ENCODE measurements at regions not wholly inside any gene's neighbourhood (a gene's known extent, or its start where the extent isn't known, plus 50 kb on each side); places are given as distances from the start of the nearest gene placed in this dataset.
"Not testable (repeated sequence)": the region's sequence is repeated elsewhere in the genome, so short reads cannot be mapped to it uniquely, and the experiment has no call there.

GRCh38 chr11:134944131-134944530 is 532.1 kb upstream of the B3GAT1 start:
- no peak for DNase-seq (ENCODE audit: low read depth)

- DNase-seq (ENCODE audit: low read depth): no peak
Observed at GRCh38 chr11:134943544-134943943, 531.5 kb upstream of the B3GAT1 start.

DNA sequence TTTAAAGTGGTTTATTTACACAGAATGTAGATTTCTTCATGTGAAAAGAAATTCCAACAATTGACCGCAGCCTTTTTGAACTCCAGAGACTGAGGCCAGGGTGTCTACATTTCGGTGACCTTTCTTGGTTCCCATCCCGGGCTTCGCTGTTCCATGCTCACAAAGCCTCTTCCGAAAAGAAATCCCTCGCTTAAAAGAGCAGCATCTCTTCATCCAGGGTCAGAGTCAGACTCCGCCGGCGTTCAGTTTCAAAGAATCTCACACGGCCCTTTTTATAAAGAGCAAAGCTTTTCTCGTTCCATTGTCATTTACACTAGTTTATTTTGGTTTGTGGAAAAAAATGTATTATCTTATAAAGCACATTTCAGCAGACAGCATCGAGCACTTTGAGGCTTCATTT is 530.6 kb upstream of the B3GAT1 start:
- DNase-seq (ENCODE audit: low read depth): no peak

GRCh38 chr11:134941936-134942600 is 530.0 kb upstream of the B3GAT1 start:
- not testable (repeated sequence) for DNase-seq (ENCODE audit: low read depth)

DNA sequence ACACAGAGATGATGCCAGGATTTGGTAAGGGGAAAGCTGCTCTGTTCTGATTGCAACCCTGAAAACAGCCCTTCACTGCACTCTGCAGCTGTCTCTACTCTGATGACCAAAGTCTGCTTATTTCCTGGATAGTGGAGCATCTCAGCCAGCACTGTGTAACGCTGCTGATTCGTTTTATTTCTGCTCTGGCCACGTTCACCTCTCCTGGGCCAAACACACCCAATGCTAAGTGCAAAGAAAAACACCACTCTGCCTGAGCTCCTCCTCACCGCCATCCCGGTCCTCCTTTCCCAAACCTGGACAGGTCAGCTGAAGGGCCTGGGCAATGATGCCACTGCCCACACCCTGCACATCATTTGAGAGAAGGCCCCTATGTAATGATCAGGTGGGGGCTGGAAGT is 529.3 kb upstream of the B3GAT1 start:
- DNase-seq (ENCODE audit: low read depth): no peak

DNA sequence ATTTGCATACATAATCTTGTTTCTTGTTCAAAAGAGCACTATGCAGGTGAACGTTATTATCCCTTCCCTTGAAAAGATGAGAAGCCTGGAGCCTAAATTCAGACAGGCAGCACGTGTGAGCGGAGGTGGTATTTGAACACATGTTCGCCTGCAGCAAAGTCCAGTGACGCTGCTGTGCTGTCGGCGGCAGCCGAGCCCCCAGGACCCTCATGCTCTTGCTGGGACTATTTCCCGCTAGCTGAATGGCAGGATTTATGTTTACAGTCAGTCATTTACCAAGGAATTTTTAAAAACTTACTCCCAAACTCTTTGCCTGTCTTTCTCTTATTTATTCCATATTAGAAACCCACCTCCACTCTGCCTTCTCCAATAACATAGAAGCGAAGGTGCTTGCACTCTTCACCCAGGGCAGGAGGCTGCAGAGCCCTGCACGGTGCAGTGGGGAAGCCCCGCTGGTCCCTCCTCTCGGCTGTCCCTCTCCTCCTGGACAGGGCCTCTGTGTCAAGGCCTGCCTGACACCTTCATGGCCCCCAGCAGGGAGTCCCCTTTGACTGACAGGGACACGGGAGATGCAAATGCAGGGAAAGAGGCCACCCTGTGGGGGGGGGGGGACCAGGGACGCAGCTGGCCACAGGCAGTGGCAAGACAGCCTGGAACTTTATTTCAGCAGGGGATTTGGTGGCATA is 528.5 kb upstream of the B3GAT1 start:
- no peak for DNase-seq (ENCODE audit: low read depth)

DNA sequence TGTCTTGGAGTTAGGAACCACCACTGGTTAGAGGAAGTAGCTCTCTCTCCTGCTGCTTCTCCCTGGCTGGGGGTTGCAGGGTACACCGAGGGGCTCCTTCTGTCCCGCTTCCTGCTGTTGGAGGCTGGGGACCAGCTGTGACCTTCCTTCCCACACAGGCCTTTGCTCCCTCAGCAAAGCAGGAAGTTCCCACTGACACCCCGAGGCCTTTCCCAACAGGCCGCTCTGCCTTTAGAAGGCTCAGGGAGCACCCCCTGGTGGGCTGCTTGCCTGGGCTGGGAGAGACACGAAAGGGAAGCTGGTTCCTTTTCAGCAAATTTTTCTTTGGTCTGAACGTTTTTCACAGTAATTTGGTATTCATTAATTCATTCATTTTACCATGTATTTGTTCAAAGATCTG is 527.9 kb upstream of the B3GAT1 start:
- no peak for DNase-seq (ENCODE audit: low read depth)

DNA sequence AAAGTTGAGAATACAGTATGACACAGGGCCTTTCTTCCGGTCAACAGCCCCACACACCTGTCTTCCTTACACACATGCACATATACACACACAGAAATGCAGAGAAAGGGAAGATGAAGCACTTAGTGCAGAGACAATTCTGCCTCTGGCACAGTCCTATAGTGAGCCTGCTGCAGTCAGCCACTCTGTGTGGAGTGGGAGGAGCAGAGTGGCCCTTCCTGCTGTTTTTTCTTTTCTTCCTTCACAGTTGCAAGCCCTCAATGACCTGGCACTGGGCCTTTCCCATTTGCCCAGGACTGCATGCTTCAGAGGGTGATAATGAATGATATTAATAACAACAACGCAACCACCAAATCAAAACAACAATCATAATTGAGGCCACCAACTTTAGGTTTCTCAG is 527.0 kb upstream of the B3GAT1 start:
- no peak for DNase-seq (ENCODE audit: low read depth)

- DNase-seq (ENCODE audit: low read depth): no peak
Observed at GRCh38 chr11:134938212-134938611, 526.2 kb upstream of the B3GAT1 start.

- DNase-seq (ENCODE audit: low read depth): not testable (repeated sequence)
Observed at GRCh38 chr11:134937193-134937592, 525.2 kb upstream of the B3GAT1 start.

DNA sequence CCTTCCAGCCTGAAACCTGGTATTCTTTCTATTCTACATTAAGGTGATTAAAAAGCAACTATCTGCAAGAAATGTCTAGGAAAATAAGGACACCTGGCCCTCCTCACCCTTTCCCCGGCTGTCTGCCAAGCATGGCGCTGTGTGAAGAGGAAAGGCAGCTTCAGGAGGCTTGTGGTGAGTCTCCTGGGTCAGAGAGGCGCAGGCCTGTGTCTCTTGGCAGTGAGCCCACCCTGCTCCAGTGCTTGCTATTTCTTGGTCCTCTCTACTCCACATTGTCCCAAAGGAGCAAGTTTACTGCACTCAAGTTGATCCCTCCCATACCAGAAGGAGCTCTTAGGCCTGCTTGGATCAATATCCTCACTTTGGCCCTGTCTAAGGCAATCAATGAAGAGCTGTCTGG is 520.7 kb upstream of the B3GAT1 start:
- DNase-seq (ENCODE audit: low read depth): no peak

DNA sequence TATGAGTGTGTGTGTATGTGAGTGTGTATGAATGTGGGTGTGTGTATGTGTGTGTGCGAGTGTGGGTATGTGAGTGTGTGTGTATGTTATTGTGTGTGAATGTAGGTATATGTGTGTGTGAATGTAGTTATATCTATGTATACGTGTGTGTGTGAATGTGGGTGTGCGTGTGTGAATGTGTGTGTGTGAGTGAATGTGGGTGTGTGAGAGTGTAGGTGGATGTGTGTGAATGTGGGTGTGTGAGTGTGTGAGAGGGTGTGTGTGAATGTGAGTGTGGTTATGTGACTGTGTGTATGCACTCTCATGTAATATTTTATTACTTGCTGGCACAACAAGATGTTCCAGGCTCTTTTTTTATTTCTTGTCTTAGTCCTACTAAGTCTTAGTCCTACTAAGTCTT is 513.4 kb upstream of the B3GAT1 start:
- no peak for DNase-seq (ENCODE audit: low read depth)

GRCh38 chr11:134923441-134923840 is 511.4 kb upstream of the B3GAT1 start:
- no peak for DNase-seq (ENCODE audit: low read depth)

- DNase-seq (ENCODE audit: low read depth): no peak
Observed at GRCh38 chr11:134921938-134922337, 509.9 kb upstream of the B3GAT1 start.

DNA sequence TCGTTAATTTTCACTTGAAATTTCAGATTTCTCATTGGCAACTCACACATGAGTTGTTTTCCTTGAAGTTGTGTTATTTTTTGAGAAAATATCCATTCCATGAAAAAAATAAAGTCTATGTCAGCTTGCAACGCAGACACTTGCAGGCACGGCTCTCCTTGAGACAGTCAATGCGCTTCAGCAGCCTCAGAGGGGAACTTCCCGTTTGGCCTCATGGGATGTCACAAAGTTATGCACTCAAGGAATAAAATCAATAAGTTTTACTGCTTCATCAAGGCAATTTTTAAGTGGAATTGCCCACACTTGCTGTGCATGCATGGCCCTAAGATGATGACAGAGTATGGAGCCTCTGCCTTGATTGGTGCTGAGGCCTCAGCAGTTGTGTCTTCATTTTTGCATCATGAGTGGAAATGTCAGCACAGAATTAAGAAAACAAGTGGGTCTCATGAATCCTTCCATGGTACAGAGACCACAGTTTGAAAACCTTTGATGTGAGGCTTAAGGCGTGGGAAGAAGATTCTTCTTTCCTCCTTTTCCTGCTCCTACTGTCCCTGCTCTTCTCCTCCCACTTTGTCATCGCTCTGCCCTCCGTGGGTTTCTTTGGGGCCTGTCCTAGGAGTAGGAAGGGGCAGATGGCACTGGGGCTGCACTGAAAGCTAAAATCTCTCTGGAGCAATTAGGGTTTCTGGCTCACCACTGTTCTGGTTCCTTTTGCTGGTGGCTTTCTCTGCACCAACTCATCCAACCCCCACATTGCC is 509.0 kb upstream of the B3GAT1 start:
- no peak for DNase-seq (ENCODE audit: low read depth)

GRCh38 chr11:134916421-134917213 is 504.6 kb upstream of the B3GAT1 start:
- no peak for DNase-seq (ENCODE audit: low read depth)

- DNase-seq (ENCODE audit: low read depth): no peak
Observed at GRCh38 chr11:134915881-134916280, 503.8 kb upstream of the B3GAT1 start.

- DNase-seq (ENCODE audit: low read depth): no peak
Observed at GRCh38 chr11:134915212-134915611, 503.2 kb upstream of the B3GAT1 start.

DNA sequence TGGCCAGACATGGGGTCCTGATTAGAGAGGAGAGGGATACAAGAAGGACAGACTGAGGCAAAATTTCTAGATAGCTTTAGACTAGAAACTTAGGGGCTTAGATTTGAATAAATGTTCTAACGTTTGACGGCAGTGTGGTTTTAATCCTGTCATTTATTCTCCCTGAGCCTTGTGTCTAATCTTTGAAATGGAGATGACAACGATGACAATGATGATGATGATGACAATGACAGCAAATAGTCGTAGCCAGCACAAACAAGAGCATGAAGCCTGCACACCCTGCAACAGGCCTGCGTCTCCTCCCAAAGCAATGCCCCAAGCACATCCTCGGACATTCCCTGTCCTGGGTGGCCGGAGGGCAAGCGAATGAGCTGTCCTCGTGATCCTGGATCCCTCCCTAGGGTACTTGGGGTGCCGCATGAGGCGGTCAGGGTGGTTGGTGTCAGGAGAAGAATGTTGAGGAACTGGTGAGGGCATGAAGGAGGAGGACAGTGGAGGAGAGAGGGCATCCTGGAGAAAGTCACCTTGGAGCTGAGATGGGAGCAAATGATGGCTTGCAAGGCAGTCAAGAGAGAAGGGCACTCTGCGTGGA is 502.1 kb upstream of the B3GAT1 start:
- no peak for DNase-seq (ENCODE audit: low read depth)

GRCh38 chr11:134913391-134913790 is 501.3 kb upstream of the B3GAT1 start:
- no peak for DNase-seq (ENCODE audit: low read depth)

DNA sequence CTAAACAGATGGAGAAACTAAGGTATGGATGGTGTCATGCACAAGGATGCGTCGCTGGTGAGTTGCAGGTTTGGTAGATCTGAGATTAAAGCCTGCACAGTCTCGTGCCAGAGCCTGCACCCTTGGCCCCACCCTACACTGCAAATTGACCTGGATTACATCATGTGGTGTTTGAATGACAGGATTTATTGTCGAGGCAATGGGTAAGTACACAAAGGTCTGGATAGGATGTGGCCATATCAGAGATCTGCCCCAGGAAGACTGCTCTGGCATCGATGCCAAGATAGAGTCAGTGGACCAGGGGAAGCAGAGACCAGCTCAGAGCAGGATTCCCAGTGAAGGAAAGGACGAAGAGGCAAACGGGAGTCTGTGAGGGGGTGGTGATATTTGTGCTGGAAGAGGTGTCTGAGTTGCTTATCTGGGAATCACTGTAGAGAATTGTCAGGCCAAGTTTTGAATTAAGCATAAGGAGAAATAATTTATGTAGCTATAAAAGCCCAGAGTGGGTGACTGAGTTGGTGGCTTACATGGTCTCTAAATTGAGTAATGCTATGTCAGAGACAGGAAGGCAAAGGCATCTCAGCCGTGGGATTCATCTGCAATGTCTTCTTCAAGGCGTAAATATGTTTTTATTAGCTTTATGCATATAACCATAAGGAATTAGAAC is 499.6 kb upstream of the B3GAT1 start:
- DNase-seq (ENCODE audit: low read depth): no peak
